ENCODE measurements at regions not wholly inside any gene's neighbourhood (a gene's known extent, or its start where the extent isn't known, plus 50 kb on each side); places are given as distances from the start of the nearest gene placed in this dataset.

DNA sequence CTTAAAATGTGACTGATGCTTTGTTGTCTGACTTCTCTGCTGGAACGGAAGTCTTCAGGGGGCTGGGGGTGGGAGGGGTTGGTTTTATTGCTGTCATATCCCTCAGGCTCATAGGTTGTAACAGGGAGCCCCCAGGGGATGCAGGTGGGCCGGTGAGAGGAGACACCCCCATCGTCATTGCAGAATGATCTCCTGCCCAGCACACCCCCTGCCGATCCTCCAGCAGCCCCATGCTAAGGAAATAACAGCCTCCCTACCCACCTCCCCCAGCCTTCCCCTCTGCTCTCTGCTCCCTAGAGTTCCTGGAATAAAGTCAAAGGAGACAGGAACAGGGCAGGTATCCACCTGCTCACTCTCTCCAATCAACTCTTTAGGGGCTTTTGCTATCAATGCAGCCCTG is 270.1 kb upstream of the TNRC6C start:
- DNase-seq (ENCODE audit: low read depth in 2 of 2, low spot score in 1 of 2): no peak

DNA sequence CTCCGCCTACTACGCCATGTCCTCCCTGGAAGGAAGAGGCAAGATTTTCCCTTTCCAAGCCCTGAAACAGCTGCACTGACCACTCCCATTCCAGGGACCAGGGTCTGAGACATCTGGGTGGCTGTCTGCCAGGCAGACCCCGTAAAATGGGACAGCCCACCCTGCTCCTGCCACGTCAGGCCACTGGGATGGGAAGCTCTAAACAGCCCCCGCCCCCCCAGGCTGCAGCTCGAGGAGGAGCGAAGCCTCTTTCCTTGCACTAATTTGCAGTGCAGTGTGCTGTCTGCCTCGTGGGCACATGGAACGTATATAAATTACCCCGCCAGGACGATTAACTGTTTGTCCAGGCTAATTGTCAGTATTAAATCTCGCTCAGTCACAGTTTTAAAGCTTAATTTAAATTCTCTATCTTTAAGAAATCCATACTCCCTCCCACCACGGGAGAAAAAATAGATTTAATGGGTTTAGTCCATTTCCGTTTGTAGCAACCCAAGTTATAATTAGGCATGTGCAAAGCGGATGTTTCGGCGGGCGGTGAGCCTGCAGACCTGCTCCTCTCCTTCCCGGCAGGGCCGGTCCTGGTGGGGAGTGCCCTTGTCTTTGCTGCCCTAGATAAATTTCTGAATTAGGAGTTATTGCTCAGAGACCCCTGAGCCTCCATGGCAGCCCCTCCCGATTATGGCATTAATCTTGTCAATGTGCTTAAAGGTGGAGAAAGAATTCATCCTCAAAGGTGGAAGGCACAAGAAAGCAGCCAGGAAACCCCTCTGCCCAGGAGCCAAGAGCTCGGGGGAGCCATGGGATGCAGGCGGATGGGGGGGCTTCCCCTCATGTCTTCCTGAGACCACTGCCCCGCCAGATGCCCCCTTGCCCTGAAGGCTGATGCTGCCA is 268.0 kb upstream of the TNRC6C start:
- no peak for DNase-seq (ENCODE audit: low read depth in 2 of 2, low spot score in 1 of 2)

DNA sequence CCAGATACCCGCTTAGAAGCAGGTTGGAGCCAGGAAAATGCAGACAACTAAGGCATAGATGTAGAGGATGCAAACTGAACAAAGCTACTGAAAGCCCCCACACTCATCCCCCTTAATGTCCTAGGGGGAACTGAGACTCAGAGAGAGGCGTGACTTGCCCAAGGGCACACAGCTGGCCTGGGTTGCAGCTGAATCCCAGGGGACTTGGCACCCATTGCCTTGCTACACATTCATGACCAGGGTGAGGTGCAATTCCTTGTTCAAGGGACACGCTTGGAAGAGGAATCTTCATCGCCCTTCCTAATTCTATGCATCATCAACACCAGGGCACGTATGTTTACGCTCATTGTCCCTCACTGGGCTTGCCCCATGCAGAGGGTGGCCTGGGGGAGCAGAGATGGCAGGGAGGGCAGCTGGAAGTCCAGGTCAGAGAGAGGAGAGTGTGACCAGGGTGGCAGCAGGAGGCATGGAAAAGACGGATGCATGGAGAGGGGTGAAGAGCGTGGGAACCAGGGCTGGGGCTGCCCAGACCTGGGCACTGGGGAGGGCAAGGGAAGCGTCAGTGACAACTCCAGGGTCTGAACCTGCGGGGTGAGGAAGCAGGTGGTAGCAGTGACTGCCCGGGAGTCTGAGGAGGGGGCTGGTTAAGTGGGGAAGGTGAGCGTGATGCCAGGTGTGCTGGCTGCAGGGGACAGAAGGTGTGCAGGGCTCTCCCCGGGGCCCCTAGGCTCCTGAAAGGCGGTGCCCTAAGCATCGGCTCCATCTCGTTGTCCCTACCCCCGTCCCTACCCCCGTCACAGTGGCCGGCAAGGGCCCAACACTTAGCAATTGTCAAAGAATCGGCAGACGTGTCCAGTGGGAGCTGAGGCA is 267.1 kb upstream of the TNRC6C start:
- DNase-seq (ENCODE audit: low read depth in 2 of 2, low spot score in 1 of 2): no peak

DNA sequence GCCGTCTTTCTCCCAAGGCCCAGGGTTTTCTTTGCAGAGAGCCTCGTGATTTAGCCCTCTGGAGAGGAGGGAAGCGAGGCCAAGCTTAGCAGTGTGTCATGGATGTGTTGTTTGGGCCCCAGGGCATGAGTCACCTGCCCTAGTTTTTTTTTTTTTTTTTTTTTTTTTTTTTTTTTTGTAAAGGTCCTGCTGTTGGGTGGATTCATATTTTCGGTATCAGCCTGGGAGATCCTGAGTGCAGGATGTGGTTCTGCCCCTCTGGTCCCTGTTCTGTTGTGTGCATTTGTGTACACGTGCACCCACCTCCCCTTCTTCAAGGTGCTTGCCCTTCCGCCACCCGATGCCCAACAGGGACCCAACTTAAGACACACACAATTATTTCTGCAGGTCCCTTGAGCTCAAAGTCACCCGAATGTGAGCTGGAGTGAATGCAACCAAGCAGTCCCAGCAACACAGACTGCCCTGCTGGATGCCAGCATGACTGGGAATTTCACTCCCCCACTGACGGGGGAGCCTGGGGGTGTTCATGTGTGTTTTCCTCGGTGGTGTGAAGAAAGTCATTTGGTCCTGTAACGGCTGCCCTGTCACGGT is 265.8 kb upstream of the TNRC6C start:
- no peak for DNase-seq (ENCODE audit: low read depth in 2 of 2, low spot score in 1 of 2)

DNA sequence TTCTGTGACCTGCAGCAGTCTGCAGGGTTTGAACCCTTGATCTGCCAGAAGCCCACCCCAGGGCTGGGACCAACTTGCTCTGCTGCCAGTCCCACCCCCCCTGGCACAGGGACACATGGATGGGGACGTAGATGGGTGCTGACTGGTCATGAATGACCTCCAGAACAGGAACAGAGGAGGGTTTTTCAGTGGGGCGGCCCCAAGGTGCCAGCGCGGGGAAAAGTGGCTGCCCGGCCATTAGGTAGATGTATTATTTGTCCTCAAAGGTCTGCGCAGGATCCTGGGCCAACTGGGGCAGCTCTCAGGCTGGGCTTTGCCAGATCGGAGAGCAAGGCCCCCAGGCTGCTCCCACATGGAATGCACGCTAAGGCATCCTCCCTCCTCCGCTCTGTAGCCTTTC is 265.2 kb upstream of the TNRC6C start:
- DNase-seq (ENCODE audit: low read depth in 2 of 2, low spot score in 1 of 2): no peak

DNA sequence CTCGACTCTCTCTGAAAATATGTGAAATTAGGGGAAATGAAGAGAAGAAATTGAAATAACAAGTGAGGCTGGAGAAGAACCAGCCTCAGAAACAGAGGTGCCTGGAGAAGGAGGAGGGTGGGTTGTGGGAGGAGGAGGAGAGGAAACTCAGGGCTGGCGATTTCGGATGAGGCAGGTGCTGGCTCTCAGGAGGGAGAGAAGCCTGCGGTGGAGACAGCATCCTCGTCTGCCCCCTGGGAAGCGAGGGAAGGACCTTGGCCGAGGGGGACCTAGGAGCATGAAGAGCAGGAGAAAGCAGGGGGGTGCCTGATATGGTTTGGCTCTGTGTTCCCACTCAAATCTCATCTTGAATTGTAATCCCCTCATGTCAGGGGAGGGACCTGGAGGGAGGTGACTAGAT is 264.7 kb upstream of the TNRC6C start:
- no peak for DNase-seq (ENCODE audit: low read depth in 2 of 2, low spot score in 1 of 2)

DNA sequence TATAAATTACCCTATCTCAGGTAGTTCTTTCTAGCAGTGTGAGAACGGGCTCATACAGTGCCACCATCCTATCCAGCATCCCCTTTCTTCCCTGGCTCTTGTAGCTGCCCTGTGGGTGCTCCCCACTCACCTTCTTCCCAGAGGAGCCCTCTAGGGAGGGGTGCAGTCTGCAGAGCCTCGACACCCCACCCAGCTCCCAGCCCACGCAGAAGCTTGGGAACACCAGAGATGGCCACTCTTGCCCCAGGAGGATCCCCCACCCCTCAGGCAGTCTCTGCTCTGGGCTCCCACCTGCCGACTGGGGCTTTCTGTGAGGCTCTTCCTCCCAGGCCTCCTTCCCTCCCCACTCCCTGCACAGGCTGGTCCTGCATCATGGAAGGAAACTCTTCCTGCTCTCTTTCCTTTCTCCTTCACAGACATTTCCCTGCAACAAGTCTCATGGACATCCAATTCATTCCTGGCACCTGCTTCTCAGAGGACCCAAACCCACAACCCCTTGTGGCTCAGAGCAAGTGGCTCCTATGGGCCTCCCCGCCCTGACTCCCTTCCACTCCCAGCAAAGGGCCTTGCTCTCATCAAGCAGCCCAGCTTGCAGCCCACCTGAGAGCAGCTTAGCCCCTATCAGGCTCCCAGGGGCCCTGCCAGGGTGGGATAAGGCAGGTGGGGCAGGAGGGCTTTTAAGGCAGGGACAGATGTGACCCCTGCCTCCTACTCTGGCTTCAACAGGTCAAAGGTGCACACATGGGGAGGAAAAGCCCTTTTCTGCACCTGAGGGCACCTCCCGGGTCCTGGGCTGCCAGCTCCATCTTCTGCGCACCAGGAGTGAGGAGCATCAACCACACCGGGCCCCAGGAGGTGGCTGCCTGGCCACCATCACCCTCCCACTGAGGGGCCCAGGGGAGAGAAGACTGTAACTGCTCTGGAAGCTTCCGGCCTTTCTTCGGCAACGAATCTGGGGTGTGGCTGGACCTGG is 263.8 kb upstream of the TNRC6C start:
- no peak for DNase-seq (ENCODE audit: low read depth in 2 of 2, low spot score in 1 of 2)

DNA sequence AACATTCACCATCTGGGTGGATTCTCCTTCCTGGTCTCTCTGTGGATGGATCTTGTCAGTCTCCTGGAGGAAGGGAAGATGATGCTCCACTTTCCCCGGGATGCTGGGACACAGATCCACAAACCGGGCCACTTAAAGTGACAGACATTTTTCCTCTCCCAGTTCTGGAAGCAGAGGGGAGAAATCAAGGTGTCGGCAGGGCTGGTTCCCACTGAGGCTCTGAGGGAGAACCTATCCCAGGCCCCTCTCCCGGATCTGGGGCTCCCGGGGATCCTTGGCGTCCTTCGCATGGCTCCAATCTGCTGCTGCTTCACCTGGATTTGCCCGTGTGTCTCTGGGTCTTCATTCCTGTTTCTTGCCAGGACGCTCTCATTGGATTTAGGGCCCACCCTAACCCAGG is 263.1 kb upstream of the TNRC6C start:
- no peak for DNase-seq (ENCODE audit: low read depth in 2 of 2, low spot score in 1 of 2)

DNA sequence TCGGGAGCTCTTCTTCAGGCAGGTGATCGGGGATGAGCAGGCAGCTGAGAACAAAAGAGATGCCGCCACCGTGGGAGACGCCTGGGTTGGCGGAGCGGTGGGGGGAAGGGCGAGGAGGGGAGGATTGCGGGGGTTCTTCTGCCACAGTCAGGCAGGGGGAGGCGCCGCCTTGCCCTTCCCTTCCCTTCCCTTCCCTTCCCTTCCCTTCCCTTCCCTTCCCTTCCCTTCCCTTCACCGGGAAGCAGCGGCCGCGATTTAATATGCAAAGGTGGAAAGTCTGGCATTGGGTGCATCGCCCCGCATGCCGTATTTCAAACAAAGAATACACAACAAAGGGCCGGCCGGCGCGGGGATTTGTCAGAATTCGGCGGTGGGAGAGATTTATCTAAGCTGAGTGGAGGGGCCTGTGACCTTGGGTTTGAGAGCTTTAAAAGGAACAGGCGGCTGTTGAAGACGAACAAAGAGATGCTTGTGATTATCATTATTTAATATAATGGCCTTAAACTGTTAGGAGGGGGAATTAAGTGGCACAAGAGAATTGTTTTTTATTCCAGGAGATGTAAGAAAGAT is 262.3 kb upstream of the TNRC6C start:
- no peak for DNase-seq (ENCODE audit: low read depth in 2 of 2, low spot score in 1 of 2)

DNA sequence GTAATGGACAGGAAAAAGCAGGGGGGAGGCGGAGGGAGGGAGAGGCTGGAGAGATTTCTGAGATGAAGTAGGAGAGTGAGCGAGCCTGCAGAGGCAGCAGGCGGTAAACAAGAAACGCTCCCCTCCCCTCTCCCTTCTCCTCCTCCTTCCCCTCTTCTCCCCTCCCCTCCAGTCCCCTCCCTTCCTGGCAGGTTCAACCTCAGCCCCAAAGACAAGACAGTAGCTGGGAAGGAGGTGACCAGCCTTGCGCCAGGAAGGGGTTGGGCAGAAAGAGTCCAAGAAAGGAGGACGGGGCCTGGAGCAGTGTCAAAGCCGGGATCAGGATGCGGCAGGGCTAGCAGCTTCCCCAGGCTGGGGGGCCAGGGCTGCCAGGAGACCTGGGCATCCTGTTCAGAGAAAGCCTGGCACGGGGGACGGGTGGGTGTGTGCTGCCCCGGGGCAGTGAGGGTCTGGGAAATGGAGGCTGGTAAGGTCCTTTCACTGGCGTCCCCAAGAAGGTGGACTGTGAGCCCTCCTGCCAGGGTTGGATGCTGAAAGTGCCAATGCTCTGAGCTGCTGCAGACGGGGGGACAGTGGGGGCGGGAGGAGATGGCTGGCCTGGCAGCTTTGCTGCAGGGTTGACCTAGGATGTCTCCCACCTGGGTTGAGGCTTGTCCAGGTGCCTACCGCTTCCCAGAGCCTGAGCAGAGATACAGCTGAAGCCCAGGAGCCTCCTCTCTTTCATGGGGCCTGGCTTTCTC is 261.6 kb upstream of the TNRC6C start:
- DNase-seq (ENCODE audit: low read depth in 2 of 2, low spot score in 1 of 2): no peak

DNA sequence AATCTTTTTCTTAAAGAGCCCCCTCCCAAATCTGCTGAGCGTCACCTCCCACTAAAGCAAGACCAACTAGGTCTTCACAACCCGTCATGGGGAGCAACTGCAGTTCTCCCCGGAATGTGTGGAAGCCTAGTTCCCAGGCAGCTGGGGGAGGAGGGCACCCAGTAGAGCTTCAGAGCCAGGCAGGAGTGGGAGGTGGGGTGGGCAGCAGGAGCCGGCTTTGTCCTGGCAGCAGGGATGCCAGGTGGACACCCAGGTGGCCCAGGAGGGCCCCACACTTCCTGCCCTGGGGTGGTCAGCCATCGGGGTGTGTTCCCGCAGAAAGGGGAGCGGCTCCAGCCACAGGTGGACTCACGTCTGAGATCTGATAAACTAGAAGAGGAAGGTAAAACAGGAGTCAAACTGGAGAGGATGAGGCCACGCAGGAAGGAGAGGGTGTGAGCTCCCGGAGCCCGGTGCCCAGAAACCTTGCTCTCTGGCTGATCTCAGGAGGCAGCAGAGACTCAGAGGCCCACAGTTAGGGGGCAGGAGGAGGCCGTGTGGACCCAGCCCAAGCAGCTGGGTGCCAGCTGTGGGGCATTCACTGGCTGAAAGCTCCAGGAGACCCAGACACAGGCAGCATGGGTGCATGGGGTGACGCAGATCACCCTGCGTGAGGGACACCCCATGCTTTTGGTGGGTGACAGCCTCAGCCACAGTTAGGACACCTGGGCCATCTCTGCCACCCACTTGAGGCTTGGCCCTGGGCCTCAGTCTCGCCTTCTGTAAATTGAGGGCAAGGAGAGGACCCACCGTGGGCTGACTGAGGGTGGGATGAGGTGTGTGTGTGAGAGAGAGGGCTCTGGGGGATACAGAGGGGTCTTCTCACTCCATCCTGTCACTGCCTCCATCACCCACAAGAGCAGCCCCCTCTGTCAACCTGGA is 260.8 kb upstream of the TNRC6C start:
- DNase-seq (ENCODE audit: low read depth in 2 of 2, low spot score in 1 of 2): no peak

DNA sequence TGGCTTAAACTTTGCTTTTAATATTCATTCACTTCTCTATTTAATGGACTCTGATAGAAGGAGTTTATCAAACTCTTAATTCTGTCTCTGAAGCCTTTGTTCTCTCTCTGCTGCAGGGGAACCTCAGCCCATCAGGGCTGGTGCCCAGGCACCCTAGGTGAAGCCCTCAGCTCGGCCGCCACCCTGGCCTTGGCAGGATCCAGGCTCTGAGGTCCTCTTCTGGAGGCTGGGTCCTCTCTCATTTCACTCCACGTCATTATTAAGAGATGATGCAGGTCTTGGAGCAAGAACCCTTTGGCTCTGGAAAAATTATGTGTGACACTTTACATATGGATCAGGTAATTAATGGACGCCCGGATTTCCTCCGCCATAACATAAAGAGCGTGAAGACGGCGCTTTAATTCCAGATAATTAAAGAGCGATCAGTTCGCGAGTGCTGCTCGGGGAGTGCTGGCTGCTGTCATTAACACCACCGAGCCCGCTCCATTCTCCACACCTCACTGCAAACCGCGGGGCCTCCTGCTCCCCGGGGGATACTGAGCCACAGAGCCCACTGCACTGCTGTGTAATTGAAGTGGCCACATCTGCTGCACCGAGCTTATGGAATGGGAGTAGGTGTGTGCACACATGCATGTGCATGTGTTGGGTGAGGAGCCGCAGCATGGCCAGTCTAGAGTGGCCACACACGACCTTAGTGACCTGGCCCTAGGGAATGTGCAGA is 259.4 kb upstream of the TNRC6C start:
- DNase-seq (ENCODE audit: low read depth in 2 of 2, low spot score in 1 of 2): no peak

DNA sequence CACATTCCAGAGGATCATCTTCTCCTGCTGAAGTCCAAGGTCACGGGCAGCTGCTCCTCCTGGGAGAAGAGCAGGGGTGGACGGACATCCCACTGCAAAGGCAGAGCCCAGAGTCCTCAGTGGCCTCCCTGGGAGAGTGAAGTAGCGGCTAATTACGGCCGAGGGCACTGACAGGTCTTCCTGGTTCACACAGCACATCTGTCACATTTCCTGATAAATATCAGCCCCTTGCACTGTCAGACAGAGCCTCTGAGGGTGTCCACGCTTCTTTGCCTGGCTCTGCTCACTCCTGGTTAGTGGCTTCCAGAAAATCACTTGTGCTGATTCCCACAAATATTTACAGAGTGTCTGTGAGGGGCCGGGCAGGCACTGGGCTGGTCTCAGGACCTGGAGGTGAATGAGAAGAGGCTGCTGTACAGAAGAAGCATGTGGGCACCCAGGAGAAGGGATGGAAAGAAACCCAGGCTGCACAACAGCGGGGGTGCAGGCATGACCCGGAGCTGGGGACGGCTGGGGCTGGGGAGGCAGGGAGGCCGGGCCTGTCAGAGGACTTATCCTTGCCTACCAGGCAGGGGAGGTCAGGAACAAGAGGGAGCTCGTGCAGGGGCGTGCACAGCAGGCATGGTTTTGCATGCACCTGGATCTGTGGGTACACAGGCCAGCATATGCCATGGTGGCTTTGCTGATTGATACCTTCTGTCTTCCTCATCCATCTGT is 258.2 kb upstream of the TNRC6C start:
- DNase-seq (ENCODE audit: low read depth in 2 of 2, low spot score in 1 of 2): no peak

DNA sequence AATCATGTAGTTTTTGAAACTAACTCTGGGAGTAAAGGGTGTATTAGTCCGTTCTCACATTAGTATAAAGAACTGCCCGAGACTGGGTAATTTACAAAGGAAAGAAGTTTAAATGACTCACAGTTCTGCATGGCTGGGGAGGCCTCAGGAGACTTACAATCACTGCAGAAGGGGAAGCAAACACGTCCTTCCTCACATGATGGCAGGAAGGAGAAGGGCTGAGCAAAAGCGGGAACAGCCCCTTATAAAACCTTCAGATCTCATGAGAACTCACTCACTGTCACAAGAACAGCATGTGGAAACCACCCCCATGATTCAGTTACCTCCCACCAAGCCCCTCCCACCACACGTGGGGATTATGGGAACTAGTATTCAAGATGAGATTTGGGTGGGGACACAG is 256.5 kb upstream of the TNRC6C start:
- DNase-seq (ENCODE audit: low read depth in 2 of 2, low spot score in 1 of 2): no peak

DNA sequence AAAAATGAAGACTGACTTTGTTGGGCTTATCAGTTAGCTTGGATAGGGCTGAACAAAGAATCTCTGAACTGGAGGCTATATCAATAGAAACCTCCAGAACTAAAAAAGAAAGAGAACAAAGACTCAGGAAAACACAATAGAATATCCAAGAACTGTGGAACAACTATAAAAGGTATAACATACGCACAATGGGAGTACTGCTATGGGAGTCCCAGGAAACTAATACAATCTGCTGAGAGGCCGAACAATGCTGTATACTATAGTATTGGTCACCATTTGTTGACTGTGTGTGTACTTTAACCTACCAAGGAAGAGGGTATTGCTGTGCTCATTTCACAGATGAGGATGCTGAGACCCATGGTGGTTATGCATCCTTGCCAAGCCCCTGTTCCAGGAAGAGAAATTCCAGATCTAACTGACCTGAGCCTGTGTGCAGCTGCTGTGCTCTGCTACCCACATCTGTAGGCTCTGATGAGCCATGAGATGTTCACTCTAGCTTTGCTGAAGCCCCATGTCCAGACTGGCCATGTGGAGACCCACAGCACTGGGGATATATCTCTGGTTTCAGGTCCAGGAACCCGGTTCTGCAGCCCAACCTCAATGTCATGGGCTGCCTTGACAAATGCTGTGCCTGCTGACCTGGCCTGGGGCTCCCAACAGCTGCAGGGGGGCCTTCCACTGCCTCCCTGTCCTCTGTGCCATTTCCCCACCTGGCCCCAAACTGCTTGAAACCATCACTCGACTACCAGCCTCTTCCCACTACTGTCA is 254.3 kb upstream of the TNRC6C start:
- no peak for DNase-seq (ENCODE audit: low read depth in 2 of 2, low spot score in 1 of 2)

DNA sequence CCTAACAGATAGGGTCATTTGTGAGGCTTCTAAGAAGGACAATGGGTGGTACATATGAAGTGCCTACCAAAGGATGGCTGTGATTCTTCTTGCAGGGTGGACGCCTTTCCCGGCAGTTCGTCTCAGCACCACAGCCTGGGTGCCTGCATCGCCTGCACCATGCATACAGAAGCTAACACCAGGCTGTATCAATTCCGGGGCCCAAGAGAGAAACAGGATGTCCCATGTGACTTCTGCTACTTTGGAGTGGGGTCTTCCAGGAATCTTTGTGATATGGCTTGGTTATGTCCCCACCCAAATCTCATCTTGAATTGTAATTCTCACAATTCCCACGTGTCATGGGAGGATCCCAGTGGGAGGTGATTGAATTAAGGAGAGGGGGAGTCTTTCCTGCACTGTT is 251.6 kb upstream of the TNRC6C start:
- DNase-seq (ENCODE audit: low read depth in 2 of 2, low spot score in 1 of 2): no peak

DNA sequence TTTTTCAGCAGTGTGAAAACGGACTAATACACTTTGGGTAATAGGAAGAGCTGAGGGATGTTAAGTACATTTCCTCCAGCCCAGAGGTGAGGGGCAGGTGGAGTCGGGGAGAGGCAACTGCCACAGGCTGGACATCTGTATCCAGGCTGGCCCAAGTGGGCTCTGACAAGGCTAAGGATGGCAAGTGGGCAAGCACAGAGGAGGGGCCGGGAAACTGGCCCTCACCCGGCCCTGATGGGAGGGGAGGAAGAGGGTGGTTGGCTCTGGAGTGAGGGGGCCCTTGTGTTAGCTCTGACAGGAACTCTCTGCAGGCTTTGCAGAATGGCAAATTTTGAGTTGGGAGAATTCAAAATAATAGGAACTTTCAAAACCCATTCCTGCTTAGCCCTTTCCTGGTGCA is 251.0 kb upstream of the TNRC6C start:
- no peak for DNase-seq (ENCODE audit: low read depth in 2 of 2, low spot score in 1 of 2)
